GM10266 (cell line): ENCODE measurements at regions not wholly inside any gene's neighbourhood (a gene's known extent, or its start where the extent isn't known, plus 50 kb on each side); places are given as distances from the start of the nearest gene placed in this dataset.

Experiments used
- DNase-seq: peaks from one replicate; pipeline ENCODE4 v3.0.0; 2012; ENCODE audit errors: extremely low spot score
- CTCF ChIP-seq: IDR thresholded peaks from 2 replicates; pipeline ENCODE4 v1.5.1; 2012; ENCODE audit warnings: mild to moderate bottlenecking, low read depth; ENCODE audit not compliant: control insufficient read depth, insufficient read depth; ENCODE audit errors: missing control alignments

GRCh38 chr11:13104619-13105236 lies 95.6 kb downstream of the RASSF10 start:
- DNase-seq = no peak
- no peak for TF ChIP-seq CTCF

- TF ChIP-seq CTCF = no peak
- no peak for DNase-seq
These were observed 96.2 kb downstream of the RASSF10 start for GRCh38 chr11:13105237-13105844.

- TF ChIP-seq CTCF = no peak
- no peak for DNase-seq
These were observed 98.5 kb downstream of the RASSF10 start for GRCh38 chr11:13107544-13108044.

GRCh38 chr11:13108416-13108815 lies 99.3 kb downstream of the RASSF10 start:
- no peak for DNase-seq
- TF ChIP-seq CTCF = no peak

- no peak for TF ChIP-seq CTCF
- DNase-seq = no peak
These were observed 100.5 kb downstream of the RASSF10 start for GRCh38 chr11:13109616-13110015.

- no peak for TF ChIP-seq CTCF
- DNase-seq = no peak
These were observed 101.0 kb downstream of the RASSF10 start for GRCh38 chr11:13110145-13110544.
